Epithelial cell of esophagus (primary cell): ENCODE measurements at regions not wholly inside any gene's neighbourhood (a gene's known extent, or its start where the extent isn't known, plus 50 kb on each side); places are given as distances from the start of the nearest gene placed in this dataset.

Source experiments
- DNase-seq: peaks from one replicate; pipeline ENCODE4 v3.0.0; 2010; ENCODE audit warnings: low read depth
- H3K4me3 ChIP-seq: 2 replicates; pipeline ENCODE4 v1.5.1; 2011; ENCODE audit warnings: mild to moderate bottlenecking, low read length, control low read depth
- TF ChIP-seq, protein P1 (sequence below): IDR thresholded peaks from 2 replicates; pipeline ENCODE4 v1.5.1; 2011; ENCODE audit warnings: low read depth, mild to moderate bottlenecking, low read length, control low read depth, inconsistent platforms; ENCODE audit not compliant: insufficient read depth; ENCODE audit errors: missing control alignments

- no peak for DNase-seq
- no peak overlapping the region for H3K4me3 ChIP-seq
- TF ChIP-seq, protein P1, sequence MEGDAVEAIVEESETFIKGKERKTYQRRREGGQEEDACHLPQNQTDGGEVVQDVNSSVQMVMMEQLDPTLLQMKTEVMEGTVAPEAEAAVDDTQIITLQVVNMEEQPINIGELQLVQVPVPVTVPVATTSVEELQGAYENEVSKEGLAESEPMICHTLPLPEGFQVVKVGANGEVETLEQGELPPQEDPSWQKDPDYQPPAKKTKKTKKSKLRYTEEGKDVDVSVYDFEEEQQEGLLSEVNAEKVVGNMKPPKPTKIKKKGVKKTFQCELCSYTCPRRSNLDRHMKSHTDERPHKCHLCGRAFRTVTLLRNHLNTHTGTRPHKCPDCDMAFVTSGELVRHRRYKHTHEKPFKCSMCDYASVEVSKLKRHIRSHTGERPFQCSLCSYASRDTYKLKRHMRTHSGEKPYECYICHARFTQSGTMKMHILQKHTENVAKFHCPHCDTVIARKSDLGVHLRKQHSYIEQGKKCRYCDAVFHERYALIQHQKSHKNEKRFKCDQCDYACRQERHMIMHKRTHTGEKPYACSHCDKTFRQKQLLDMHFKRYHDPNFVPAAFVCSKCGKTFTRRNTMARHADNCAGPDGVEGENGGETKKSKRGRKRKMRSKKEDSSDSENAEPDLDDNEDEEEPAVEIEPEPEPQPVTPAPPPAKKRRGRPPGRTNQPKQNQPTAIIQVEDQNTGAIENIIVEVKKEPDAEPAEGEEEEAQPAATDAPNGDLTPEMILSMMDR, result no peak
Observed at GRCh38 chr21:39066829-39067780, 116.1 kb downstream of the PSMG1 start.

DNA sequence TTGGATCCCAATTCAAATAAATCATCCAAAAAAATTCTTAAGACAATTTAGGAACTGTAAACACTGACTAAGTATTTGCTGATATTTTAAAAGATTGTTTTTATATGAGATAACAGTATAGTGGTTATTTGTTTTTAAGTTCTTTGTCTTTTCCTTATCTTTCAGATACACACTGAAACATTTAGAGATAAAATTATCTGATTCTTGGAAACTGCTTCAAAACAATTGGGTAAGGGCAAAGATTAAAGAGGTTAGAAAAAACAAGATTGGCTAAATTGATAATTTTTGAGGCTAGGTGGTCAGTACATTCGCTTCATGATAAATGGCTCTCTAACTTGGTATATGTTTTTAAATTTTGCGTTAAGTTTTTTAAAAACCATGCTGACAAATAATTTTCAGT is 117.3 kb downstream of the PSMG1 start:
- TF ChIP-seq, protein P1, result no peak
- no peak for DNase-seq
- H3K4me3 ChIP-seq, result no peak overlapping the region

DNA sequence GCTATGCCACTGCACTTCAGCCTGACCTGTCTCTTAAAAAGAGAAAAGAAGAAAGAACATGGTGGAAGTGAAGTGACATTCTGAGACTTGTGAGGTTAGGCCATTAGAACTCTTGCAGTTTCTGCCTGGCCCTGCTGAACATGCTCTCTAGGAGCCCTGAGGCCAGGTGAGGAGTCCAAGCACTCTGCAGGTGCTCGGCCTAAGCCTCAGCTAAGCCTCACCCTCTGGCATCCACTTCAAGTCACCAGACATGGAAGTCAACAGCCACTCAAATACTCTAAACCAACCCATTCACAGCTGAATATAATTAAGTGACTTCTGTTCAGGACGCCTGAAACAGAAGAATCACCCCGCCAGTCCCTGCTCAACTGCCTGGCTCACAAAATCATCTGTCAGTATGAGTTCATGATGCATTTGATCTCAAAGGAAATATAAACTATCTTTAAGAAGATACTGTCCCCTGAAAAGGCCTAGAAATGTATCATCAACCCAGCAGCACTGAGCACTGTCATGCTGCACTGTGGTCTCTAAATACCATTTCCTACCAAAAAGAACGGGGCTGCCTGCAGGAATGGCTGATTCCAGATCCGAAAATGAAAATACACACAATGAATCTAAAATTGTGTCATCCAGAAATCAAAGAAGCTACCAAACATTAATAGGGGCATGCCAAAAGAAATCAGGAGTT is 118.8 kb downstream of the PSMG1 start:
- H3K4me3 ChIP-seq, result no peak overlapping the region
- TF ChIP-seq, protein P1, result no peak
- DNase-seq, result no peak

DNA sequence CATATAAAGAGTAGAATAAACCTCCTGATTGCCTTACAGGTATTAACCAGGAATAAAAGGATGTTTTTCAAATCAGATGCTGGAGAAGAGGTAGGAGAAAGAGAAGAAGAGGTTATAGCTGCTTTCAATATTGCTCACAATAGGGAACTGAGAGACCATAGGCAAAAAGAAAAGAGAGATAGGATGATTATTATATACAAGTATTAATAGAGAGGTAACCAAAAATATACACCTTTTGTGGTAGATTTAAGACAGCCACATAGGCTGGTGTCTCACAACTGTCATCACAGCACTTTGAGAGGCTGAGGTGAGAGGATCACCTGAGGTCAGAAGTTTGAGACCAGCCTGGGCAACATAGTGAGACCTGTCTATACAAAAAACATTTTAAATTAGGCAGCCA is 119.7 kb downstream of the PSMG1 start:
- no peak overlapping the region for H3K4me3 ChIP-seq
- no peak for DNase-seq
- TF ChIP-seq, protein P1, result no peak

- no peak overlapping the region for H3K4me3 ChIP-seq
- DNase-seq, result no peak
Observed at GRCh38 chr21:39062196-39062595, 121.1 kb downstream of the PSMG1 start.

DNA sequence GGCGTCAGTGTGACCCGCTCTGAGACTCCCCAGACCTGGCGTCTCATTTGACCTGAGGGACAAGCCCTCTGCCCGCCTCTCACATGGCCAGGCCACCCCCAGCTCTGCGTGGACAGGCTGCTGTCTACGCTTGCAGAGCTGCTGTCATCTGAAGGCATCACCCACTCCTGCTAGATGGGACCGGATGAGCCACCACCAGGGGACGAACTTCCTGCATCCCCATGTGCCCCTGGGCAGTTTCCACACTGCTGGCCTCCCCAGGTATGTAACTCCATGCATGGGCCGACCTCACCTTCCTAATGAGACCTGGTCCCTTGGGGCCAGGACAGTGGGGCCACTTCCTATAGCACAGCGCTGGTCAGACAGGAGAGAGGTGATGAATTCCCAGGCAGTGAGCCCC is 121.5 kb downstream of the PSMG1 start:
- DNase-seq, result no peak
- no peak overlapping the region for H3K4me3 ChIP-seq
- TF ChIP-seq, protein P1, result no peak

More at GRCh38 chr21:39062196-39062595, 121.1 kb downstream of the PSMG1 start:
- TF ChIP-seq, protein P1, result no peak
